ENCODE measurements at regions not wholly inside any gene's neighbourhood (a gene's known extent, or its start where the extent isn't known, plus 50 kb on each side); places are given as distances from the start of the nearest gene placed in this dataset.
"Not testable (repeated sequence)": the region's sequence is repeated elsewhere in the genome, so short reads cannot be mapped to it uniquely, and the experiment has no call there.

- DNase-seq (ENCODE audit: low read depth), result no peak
Measured at GRCh38 chr3:158026236-158026635, 80.0 kb downstream of the SHOX2 start.

GRCh38 chr3:158019897-158020296 lies 86.3 kb downstream of the SHOX2 start:
- DNase-seq (ENCODE audit: low read depth), result not testable (repeated sequence)

DNA sequence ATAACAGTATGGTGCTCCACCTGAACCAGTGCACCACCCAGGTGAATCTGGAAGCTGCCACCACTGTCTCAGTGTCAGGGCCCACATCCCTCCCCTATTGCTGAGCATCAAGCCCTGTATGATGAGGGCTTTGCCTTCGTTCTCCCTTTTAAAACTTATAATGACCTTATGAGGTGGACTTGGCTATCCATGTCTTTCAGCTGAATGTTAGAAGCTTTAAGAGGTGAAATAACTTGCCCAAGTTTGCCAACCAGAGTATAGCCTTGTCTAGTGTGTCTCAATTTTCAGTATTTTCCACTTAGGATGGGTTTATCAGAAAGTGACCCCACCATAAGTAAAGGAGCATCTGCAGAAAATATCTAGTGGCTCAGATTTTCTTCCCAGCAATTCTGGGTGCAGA lies 87.8 kb downstream of the SHOX2 start:
- DNase-seq (ENCODE audit: low read depth), result no peak

DNA sequence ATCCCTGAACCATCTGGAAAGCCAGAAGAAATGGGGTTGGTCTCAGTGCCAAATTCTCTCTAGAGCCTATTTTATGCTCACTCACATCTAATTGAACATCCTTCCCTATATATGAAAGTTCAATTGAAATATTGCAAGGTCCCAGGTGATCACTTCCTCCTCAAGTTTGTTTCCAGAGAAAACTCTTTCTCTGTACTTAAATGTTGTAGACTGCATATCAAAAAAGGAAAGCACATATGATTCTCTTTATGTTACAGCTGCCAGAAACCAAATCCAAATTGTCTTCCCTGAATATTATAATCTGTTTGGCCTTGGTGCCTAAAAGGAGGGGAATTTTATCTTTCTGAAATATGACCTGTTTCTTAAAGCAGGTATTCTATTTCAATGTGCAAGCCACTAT lies 93.3 kb downstream of the SHOX2 start:
- no peak for DNase-seq (ENCODE audit: low read depth)

DNA sequence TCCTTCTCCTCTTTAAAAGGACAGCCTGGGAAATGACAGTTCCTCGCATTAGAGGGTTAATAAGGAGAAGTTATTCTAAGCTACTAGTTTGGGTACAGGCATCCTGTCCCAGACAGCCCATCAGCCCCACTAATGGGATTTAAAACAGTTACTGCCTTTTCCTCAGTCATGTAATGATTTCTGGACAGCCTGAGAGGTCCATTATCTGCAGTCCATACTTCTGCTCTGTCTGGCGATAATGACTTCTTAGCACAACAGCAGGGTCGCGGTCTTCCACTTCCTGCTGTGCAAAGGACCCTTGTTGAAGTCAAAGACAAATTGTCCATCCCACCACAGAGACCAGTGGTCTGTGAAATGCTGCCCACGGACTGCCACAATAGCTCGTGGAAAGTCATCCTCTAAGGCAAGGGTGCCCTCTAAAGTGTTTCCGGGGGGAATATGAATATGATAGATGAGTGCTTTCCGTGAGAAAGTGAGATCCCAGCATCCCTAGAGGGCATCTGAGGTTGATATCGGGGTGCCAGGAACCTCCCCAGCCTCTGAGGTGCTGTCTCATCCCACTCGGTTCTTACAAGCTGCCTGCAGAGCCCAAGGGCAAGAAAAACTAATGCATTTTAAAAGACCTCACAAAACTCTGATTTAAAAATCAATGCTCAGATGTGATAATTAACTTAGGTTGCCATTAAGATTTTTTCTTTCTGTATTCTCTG lies 100.7 kb downstream of the SHOX2 start:
- no peak for DNase-seq (ENCODE audit: low read depth)

GRCh38 chr3:157999246-157999645 lies 107.0 kb downstream of the SHOX2 start:
- no peak for DNase-seq (ENCODE audit: low read depth)

GRCh38 chr3:157982359-157982758 lies 123.9 kb downstream of the SHOX2 start:
- DNase-seq (ENCODE audit: low read depth), result no peak

GRCh38 chr3:157981819-157982218 lies 124.4 kb downstream of the SHOX2 start:
- DNase-seq (ENCODE audit: low read depth), result no peak

GRCh38 chr3:157979022-157979421 lies 127.2 kb downstream of the SHOX2 start:
- no peak for DNase-seq (ENCODE audit: low read depth)

GRCh38 chr3:157961665-157962064 lies 144.6 kb downstream of the SHOX2 start:
- no peak for DNase-seq (ENCODE audit: low read depth)

DNA sequence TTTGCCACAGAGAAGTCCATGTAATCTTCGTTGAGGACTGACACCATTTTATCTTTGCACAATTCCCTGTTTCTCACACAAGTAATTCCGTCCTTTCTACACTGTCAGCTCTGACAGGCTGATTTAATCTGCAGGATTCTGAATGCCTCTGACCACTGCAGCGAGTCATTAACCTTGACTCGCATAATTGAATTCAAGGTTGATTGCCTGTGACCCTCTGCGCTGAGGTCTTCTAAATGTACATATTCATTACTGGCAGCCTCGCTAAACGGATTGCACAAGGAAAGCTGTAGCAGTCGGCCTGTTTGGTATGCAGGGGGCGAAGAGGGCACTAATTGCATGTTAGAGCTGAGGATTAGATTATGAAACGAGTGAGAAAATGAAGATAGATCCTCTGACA lies 147.8 kb downstream of the SHOX2 start:
- no peak for DNase-seq (ENCODE audit: low read depth)

DNA sequence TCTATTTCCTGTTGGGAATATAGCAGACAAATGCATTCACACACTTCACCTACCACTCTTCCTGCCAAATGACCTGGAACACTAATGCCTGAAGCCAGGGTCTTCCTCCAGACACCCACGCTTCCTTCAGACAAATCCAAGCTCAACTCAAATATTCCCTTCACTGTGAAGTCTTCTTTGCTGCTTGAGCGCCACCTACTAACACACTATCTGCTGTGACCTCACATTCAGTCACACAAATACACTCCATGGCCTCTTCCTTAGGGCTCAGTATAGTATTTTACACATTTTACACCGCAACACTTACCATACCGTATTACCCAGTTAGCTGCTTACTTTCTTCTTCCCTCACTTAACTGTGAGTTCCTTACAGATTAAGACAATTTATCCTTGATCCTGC lies 149.4 kb downstream of the SHOX2 start:
- no peak for DNase-seq (ENCODE audit: low read depth)

- no peak for DNase-seq (ENCODE audit: low read depth)
Measured at GRCh38 chr3:157956176-157956575, 150.0 kb downstream of the SHOX2 start.

DNA sequence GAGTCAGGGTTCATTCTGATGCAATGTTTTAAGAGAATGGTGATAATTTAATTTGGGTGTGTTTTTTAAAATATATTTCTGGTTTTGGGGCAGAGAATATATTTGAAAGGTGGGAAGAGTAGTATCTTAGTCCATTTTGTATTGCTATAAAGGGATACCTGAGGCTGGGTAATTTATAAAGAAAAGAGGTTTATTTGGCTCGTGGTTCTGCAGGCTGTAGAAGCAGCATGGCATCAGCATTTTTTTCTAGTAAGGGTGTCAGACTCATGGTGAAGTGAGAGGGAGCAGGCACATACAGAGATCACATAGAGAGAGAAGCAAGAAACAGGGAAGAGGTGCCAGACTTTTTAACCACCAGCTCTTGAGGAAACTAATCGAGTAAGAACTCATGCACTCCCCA lies 152.7 kb downstream of the SHOX2 start:
- DNase-seq (ENCODE audit: low read depth), result no peak

DNA sequence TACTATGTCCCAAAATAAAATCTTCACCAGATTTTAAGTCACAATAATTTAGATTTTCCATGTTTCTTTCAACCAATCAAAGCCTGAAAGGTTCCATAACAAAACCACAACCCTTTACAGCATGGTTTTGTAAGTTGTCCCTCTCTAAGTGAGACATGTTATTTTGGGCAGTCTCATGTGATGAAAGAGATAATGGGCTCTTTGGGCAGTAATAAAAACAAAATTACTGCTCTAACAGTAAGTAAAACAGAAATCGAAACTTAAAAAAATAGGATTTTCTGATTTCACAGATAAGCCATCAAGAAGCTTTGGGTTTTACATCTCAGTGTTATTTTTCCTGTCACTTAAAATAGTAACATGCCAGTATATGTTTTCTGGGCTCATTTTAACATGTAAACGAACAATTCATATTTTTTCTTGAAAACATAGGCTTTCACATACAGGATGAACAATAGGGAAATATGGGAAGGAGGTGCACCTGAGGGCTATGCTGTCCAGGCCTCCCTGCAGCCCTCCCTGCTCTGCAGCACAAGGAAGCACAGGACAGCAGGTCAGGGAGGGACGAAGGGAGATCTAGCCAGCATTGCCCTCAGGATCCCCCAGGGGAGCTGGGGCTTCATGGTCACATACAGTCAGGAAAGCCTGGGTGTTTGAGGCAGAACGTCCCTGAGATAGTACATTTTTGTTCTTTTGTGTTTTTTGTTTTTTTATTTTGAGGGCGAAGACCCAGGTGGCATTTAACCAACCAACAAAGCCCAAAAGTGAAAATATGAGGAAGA lies 157.4 kb downstream of the SHOX2 start:
- DNase-seq (ENCODE audit: low read depth), result no peak

DNA sequence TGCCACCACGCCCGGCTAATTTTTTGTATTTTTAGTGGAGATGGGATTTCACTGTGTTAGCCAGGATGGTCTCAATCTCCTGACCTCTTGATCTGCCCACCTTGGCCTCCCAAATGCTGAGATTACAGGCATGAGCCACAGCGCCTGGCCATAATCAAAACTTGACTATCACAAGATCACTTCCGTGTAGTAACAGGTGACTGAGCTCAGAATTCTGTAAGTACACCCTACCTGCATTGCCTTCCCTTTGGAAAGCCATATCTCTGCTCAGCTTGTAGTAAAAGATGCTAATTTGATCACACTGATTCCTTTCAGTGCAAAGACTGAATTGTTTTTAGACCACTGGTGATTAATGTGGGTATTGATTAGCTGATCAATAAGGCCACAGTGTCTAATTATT lies 167.1 kb downstream of the SHOX2 start:
- no peak for DNase-seq (ENCODE audit: low read depth)

GRCh38 chr3:157938154-157938779 lies 168.0 kb downstream of the SHOX2 start:
- peak; percentile 40 for DNase-seq (ENCODE audit: low read depth)

- DNase-seq (ENCODE audit: low read depth), result no peak
Measured at GRCh38 chr3:157931517-157931916, 174.7 kb downstream of the SHOX2 start.

GRCh38 chr3:157930000-157930780 lies 176.0 kb downstream of the SHOX2 start:
- DNase-seq (ENCODE audit: low read depth), result no peak

DNA sequence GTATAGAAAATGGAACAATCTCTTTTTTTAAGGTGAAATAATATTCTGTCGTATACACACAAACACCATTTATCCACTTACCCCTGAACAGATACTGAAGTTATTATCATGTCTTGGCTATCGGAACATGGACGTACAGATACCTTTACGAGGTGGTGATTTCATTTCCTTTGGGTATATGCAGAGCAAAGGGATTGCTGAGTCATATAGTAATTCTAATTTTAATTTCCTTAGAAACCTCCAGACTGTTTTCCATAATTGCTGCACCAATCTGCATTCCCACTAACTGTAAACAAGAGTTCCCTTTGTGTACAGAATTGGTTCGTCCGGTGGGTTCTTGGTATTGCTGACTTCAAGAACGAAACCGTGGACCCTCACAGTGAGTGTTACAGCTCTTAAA lies 179.4 kb downstream of the SHOX2 start:
- no peak for DNase-seq (ENCODE audit: low read depth)

- no peak for DNase-seq (ENCODE audit: low read depth)
Measured at GRCh38 chr3:157922614-157923013, 183.6 kb downstream of the SHOX2 start.

GRCh38 chr3:157921811-157922210 lies 184.4 kb downstream of the SHOX2 start:
- DNase-seq (ENCODE audit: low read depth), result no peak

Measured in fibroblast of the conjunctiva (primary cell).